H1 (cell line): ENCODE measurements at regions not wholly inside any gene's neighbourhood (a gene's known extent, or its start where the extent isn't known, plus 50 kb on each side); places are given as distances from the start of the nearest gene placed in this dataset.

Experiments
- CEBPB ChIP-seq: IDR thresholded peaks from 2 replicates; pipeline ENCODE4 v1.6.1; 2012; ENCODE audit warnings: low read depth, low read length
- CHD1 ChIP-seq: IDR thresholded peaks from 2 replicates; pipeline ENCODE4 v1.6.1; 2012; ENCODE audit warnings: low read depth, low read length, improper control_type of control experiment
- CTCF ChIP-seq, 3 experiments: IDR thresholded peaks; 1 replicate in 2 of 3; 2 replicates in 1 of 3; pipeline versions ENCODE4 v1.5.1 to v1.6.1; 2011; ENCODE audit warnings: low read length in 3 of 3, mild to moderate bottlenecking in 3 of 3, inconsistent platforms in 2 of 3, low read depth in 1 of 3, moderate library complexity in 1 of 3; ENCODE audit not compliant: insufficient read depth in 1 of 3; ENCODE audit errors: control extremely low read depth in 1 of 3
- EP300 ChIP-seq, 2 experiments: IDR thresholded peaks; 1 replicate in 1 of 2; 2 replicates in 1 of 2; pipeline ENCODE4 v1.6.1; 2011 to 2012; ENCODE audit warnings: low read depth in 2 of 2, low read length in 2 of 2, mild to moderate bottlenecking in 2 of 2, borderline replicate concordance in 1 of 2, inconsistent platforms in 1 of 2, moderate library complexity in 1 of 2
- EZH2 ChIP-seq: fragments of 200-600 bp; sonication (generic); IDR thresholded peaks from 2 replicates; pipeline ENCODE4 v1.7.1; 2012; ENCODE audit warnings: low read depth, mild to moderate bottlenecking, moderate library complexity, low read length, inconsistent platforms; ENCODE audit not compliant: severe bottlenecking
- FOSL1 ChIP-seq: IDR thresholded peaks from 2 replicates; pipeline ENCODE4 v1.6.1; 2011; ENCODE audit warnings: mild to moderate bottlenecking, low read depth, low read length, moderate library complexity; ENCODE audit not compliant: insufficient read depth
- MAFK ChIP-seq: IDR thresholded peaks from 2 replicates; pipeline ENCODE4 v1.6.1; 2012; ENCODE audit warnings: low read depth, mild to moderate bottlenecking, improper control_type of control experiment, low read length
- MAX ChIP-seq: IDR thresholded peaks from 2 replicates; pipeline ENCODE4 v1.6.1; 2012; ENCODE audit warnings: inconsistent platforms
- NANOG ChIP-seq: IDR thresholded peaks from 2 replicates; pipeline ENCODE4 v1.6.1; 2011; ENCODE audit warnings: low read length, low read depth, mild to moderate bottlenecking, inconsistent platforms; ENCODE audit not compliant: insufficient read depth, poor library complexity, severe bottlenecking
- POLR2A ChIP-seq, 2 experiments: IDR thresholded peaks; 1 replicate in 1 of 2; 2 replicates in 1 of 2; pipeline ENCODE4 v1.6.1; 2011; ENCODE audit warnings: low read depth in 2 of 2, low read length in 2 of 2, mild to moderate bottlenecking in 2 of 2; ENCODE audit errors: control extremely low read depth in 1 of 2
- RXRA ChIP-seq: IDR thresholded peaks from 2 replicates; pipeline ENCODE4 v1.6.1; 2011; ENCODE audit warnings: low read depth, mild to moderate bottlenecking, low read length, moderate library complexity; ENCODE audit not compliant: insufficient read depth
- SP4 ChIP-seq: IDR thresholded peaks from 2 replicates; pipeline ENCODE4 v1.6.1; 2012; ENCODE audit warnings: low read length, inconsistent platforms
- TAF1 ChIP-seq: IDR thresholded peaks from 2 replicates; pipeline ENCODE4 v1.6.1; 2011; ENCODE audit warnings: mild to moderate bottlenecking, low read depth, low read length

GRCh38 chr14:66011855-66012254, 474.3 kb upstream of the CCDC196 start:
- no peak for TF ChIP-seq TAF1
- no peak for TF ChIP-seq CEBPB
- no peak for TF ChIP-seq EZH2
- no peak for TF ChIP-seq FOSL1
- TF ChIP-seq CTCF (IDR thresholded peaks at IDR 0.05; ENCODE audit: control extremely low read depth in 1 of 3, insufficient read depth in 1 of 3, low read depth in 1 of 3, low read length in 3 of 3), result no peak
- TF ChIP-seq MAFK, result no peak
- TF ChIP-seq SP4, result no peak
- no peak for TF ChIP-seq RXRA
- TF ChIP-seq POLR2A (IDR thresholded peaks at IDR 0.05; ENCODE audit: control extremely low read depth in 1 of 2, low read depth in 2 of 2, low read length in 2 of 2), result no peak
- TF ChIP-seq NANOG, result no peak
- no peak for TF ChIP-seq EP300 (IDR thresholded peaks at IDR 0.05; ENCODE audit: borderline replicate concordance in 1 of 2, low read depth in 2 of 2, low read length in 2 of 2)
- TF ChIP-seq MAX, result no peak
- no peak for TF ChIP-seq CHD1
